HG03439 (cell line): ENCODE measurements at regions not wholly inside any gene's neighbourhood (a gene's known extent, or its start where the extent isn't known, plus 50 kb on each side); places are given as distances from the start of the nearest gene placed in this dataset.

Experiments
- ATAC-seq: cut with Tn5 transposase; IDR thresholded peaks from one replicate; pipeline ENCODE4 v1.9.1; 2021; ENCODE audit warnings: mild to moderate bottlenecking, moderate library complexity; ENCODE audit not compliant: unreplicated experiment

DNA sequence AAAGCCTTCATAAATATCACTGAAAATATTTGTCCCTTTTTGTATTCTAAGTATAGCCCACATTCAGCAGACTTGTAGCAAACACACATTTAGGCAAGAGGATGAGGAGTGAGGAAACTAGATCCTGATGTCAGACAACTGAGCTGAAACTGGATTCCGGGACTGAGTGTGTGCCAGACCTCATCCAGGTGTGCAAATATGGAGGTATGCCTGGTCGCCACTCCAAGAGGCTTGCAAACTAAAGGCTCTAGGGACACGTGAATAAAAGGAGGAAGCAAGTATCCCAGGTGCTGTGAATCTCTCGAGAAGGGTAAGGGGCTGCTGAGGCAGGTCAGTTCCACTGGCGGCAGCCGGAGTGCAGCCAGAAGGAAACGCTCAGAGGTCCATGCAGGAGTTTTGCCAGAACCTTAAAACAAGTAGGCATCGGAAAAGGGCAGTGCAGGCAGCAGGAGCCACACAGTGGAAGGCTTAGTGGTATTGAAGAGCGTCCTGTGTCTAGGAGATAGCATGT lies 77.4 kb upstream of the ALDH1B1 start:
- ATAC-seq = no peak

GRCh38 chr9:38313421-38313820 lies 79.1 kb upstream of the ALDH1B1 start:
- no peak for ATAC-seq

DNA sequence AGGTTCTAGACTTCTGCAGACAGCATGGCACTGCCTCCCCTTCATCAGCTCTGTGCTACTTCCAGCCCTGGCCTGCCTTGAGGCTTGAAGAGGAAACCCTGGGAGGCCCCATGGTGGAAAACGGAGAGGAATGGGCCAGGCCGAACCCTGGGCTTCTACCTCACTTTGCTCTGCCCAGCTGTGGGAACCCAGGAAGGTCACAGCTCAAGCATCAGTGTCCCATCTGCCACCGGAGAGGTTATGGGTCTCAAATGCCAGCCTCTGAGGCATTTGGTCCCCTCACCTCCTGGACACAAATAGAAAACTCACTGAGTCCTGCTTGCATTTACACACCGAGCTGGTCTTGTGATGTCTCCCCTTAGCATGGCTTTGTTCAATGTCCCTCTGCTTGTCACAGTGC lies 80.1 kb upstream of the ALDH1B1 start:
- no peak for ATAC-seq

DNA sequence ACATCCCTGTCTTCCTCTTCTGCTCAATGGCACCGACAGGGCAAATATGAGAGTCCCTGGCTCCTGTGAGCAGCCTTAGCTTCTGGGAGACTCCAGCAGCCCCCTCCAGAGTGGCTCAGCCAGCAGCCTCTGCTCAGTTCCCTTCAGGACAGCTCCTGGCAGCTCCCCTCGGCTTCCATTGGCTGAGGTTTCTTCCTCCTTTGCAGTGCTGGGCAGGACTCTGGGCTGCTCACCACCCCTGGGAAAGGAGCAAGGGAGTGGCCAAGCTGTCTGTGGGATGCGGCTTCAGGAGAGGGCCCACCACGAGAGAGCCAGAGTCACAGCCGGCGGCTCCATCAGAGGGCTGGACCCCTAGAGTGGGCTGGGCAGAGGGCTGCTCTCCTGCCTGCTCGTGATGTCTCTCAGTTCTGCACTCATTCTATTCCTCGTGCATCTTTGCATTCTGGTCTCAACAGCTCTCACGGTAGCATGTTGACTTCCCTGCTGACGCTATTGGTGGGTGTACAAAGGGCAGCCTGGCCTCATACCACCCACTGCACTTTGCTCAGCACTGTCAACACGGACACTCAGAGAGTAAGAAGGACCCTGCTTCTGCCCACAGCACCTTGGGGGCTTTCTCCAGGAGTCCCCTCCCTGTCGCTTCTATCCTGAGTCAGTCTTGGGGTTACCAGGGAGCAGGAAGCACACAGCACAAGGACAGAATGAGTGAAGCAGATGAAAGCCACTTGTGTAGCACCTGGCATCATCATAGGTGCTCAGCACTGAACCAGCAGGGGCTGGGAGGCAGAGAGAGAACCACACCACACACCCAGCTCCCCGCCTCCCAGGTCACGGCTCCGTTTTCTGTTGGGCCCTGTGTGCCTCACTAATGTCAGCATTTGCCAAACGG lies 80.9 kb upstream of the ALDH1B1 start:
- no peak for ATAC-seq

DNA sequence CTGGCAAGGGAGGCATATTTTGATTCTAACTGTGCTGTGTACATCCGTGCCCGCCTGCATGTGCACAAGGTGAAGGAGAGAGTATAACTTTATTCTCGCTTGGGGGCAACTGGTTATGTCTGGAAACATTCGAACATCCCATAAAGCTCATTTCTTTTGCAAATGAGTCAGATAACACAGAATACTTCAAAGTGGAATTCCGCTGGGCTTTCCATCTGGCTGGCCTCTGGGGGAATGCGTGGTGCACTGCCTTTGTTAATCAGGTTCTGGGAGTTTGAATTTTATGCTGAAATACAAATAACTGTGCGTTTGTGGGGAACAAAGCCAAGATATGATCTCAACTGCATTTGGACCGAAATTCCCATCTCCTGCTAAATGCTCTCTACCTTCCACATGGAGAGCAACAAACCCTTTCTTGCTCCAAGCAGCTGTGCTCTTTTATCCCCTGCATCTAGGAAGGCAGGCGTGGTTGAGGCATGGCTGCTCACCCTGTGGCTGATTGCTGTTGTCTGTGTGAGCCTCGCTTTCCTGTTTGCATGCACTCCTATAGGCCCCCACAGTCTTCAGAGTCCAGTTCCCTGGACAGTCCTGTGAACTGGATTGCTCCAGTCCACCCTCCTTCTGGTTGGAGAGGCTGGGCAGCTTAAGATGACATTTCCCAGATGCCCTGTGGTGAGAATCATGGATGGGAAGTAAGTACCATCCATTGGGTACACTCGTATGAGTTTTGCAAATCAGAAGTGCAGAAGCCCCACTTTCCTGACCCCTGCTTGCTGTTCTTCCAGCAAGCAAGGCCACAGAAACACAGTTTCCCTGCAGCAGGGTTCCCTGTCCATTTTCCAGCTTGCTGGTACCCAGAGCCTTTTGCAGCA lies 82.9 kb upstream of the ALDH1B1 start:
- ATAC-seq = no peak

GRCh38 chr9:38308136-38308535 lies 84.4 kb upstream of the ALDH1B1 start:
- no peak for ATAC-seq

GRCh38 chr9:38306899-38307298 lies 85.6 kb upstream of the ALDH1B1 start:
- no peak for ATAC-seq

GRCh38 chr9:38305582-38305981 lies 86.9 kb upstream of the ALDH1B1 start:
- no peak for ATAC-seq

DNA sequence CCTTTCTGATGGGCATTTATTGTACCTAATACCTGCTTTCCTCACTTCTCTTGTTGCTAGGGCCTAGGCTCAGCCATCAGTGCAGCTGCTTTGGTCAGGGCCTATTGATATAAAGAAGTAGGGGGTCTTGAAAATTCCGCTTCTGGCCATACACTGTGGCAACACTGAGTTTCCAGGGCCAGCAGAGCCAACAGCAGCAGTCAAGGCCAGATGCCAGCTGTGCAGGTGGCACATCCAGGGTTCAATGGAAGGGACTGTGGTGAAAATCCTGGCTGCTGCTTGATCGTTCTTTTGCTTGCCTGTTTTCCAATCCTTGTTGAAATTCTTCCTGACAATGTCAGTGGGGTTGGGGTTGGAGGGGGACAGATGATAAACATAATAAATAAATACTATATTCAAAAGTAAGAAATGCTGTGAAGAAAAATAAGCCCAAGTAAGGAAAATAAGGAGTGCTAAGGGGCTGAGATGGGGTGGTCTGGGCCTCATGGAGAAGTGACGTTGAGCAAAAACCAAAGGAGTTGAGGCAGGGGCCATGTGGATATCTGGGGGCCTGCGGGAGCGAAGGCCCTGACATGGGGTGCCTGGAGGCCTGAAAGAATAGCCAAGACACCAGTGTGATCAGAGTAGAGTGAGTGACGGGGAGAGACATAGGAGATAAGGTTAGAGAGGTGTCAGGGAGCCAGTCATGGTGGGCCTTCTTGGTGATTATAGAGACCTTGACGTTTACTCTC lies 91.0 kb upstream of the ALDH1B1 start:
- no peak for ATAC-seq

GRCh38 chr9:38299856-38300255 lies 92.6 kb upstream of the ALDH1B1 start:
- no peak for ATAC-seq

DNA sequence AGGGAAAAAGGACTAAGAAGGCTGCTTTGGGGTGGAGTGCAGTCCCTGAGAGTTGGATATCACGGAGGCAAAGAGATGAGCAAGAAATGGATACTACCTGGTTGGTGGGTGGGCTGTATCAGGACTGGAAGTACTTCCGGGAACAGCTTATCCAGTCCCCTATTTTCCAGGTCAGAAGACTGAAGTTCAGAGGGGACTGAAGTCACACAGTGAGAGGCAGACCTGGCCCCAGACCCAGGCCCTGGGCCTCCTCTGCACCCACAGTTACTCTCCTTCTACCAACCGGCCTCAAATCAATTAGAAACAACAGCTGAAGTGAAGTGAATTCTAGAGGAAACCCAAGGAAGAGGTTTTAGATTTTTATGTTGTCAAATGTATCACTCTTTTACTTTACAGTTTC lies 93.6 kb upstream of the ALDH1B1 start:
- no peak for ATAC-seq

DNA sequence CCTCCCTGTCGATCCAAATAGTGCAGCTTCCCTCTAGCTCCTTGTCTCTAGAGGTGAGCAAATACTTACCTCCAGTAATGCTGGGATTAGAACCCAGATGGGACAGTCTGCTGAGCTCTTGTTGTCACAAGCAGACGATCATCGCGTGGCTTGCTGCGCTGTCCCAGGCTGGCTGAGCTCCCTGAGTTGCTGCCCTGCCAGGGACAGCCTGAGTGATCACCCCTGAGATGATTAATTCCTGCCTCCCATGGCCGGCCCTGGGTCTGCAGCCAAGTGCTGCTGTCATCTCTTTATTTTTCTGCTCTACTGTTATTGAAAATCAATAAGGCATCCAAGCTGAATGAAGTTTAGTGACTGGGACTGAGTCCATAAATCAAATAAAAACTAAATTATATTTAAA lies 94.0 kb upstream of the ALDH1B1 start:
- no peak for ATAC-seq

DNA sequence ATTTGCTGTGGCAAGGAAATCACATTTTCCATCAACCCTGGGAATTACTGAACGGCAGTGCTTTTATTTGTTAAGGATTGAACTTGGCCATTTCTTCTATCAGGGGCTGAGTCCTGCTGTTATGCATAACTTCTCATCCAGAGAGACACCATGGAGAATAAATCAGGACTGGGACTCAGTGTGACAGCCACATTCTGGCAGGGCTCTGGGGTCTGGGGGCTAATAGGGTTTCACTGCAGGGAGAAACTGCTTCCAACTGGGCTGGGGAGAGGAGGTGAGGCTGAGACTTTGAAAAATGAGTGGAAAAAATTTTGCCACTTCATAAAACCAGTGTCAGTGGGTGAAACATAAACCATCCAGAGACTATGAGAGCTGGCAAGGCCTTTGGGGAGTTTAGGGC lies 95.7 kb upstream of the ALDH1B1 start:
- no peak for ATAC-seq

- ATAC-seq = no peak
These were observed 96.7 kb upstream of the ALDH1B1 start for GRCh38 chr9:38295764-38296163.

GRCh38 chr9:38294220-38294960 lies 98.1 kb upstream of the ALDH1B1 start:
- ATAC-seq = no peak

GRCh38 chr9:38293022-38293421 lies 99.5 kb upstream of the ALDH1B1 start:
- ATAC-seq = no peak

DNA sequence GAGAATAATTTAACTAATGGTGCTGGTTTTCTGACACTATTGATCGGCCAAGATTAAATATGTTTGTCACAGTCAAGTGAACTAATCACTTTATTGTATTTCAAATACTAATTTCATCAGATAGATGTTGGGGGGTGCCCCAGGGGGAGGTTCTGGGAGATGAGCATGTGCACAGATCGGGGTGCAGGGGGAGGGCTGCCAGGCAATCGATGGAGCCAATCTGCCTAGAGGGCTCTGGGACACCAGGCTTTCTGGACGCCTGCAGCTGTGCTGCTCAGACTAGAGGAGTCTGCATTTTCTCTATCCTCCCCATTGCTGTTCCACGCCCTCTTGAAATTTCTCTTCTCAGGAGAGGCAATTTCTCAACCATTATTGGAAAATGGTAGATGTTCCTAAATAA lies 100.0 kb upstream of the ALDH1B1 start:
- ATAC-seq = no peak

- no peak for ATAC-seq
These were observed 102.6 kb upstream of the ALDH1B1 start for GRCh38 chr9:38289866-38290245.

GRCh38 chr9:38289236-38289865 lies 103.2 kb upstream of the ALDH1B1 start:
- ATAC-seq = no peak

DNA sequence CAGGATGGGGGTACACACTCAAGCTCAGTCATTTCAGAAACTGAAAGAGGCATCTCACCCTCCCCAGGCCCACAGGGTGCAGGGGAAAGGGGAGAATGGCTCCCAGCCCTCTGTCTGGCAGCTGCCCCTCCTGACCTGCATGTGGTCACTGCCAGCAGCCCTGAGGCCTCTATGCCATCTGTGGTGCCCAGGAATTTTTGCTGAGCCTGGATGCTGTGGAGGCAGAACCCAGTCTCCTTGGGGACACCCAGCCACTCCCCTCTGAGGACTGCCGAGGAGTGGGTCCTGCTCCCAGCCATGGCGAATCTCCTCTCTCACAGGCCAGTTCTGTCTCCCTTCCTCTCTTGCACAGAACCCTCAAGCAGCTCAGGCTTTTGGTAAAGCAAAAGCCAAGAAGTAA lies 104.0 kb upstream of the ALDH1B1 start:
- no peak for ATAC-seq
